PC-9 (cell line): ENCODE measurements at regions not wholly inside any gene's neighbourhood (a gene's known extent, or its start where the extent isn't known, plus 50 kb on each side); places are given as distances from the start of the nearest gene placed in this dataset.

Experiments
- BruUV-seq: library from RNA; stranded (reverse); fragments of 400-500 nt; replicated peaks from 2 replicates; lab custom pipeline; 2021; lab: Mats Ljungman, UMichigan
- CTCF ChIA-PET: fragments of 300-600 bp; sonication (Branson Sonifier 250); formaldehyde crosslinking; loops from one replicate; lab custom pipeline; 2022; ENCODE audit warnings: antibody characterized with exemption; lab: Charles Lee
- POLR2A ChIA-PET: fragments of 300-600 bp; sonication (Branson Sonifier 250); formaldehyde crosslinking; loops from one replicate; lab custom pipeline; 2022; ENCODE audit warnings: antibody characterized with exemption; ENCODE audit not compliant: unreplicated experiment; lab: Charles Lee
- DNase-seq, 2 experiments: peaks; one replicate each; pipeline versions ENCODE4 v3.0.0 to v3.0.0-alpha.2; 2015 to 2022; ENCODE audit warnings: mixed read lengths in 1 of 2
- H2AFZ ChIP-seq: fragments of 200-600 bp; sonication (generic); 2 replicates; pipeline ENCODE4 v1.8.1; 2017; ENCODE audit warnings: antibody characterized with exemption
- H3F3A ChIP-seq: fragments of 200-600 bp; sonication (generic); 2 replicates; pipeline ENCODE4 v1.8.1; 2017; ENCODE audit warnings: antibody characterized with exemption, mild to moderate bottlenecking, low read depth; ENCODE audit not compliant: insufficient read depth
- H3K27ac ChIP-seq: fragments of 200-600 bp; sonication (generic); 2 replicates; pipeline ENCODE4 v1.6.1; 2016; ENCODE audit warnings: mixed run types
- H3K27me3 ChIP-seq: fragments of 200-600 bp; sonication (generic); 2 replicates; pipeline ENCODE4 v1.6.1; 2016; ENCODE audit warnings: low read depth, mixed run types; ENCODE audit not compliant: insufficient read depth
- H3K36me3 ChIP-seq: fragments of 200-600 bp; sonication (generic); 2 replicates; pipeline ENCODE4 v1.6.1; 2016; ENCODE audit warnings: low read depth, mixed run types
- H3K4me1 ChIP-seq: fragments of 200-600 bp; sonication (generic); replicated peaks from 2 replicates; pipeline ENCODE4 v1.6.1; 2016; ENCODE audit warnings: mixed run types; ENCODE audit not compliant: insufficient read depth
- H3K4me2 ChIP-seq: fragments of 200-600 bp; sonication (generic); 2 replicates; pipeline ENCODE4 v1.6.1; 2017; ENCODE audit warnings: mixed run types
- H3K4me3 ChIP-seq: fragments of 200-600 bp; sonication (generic); 2 replicates; pipeline ENCODE4 v1.6.1; 2016; ENCODE audit warnings: mixed run types
- H3K79me2 ChIP-seq: fragments of 200-600 bp; sonication (generic); 2 replicates; pipeline ENCODE4 v1.6.1; 2017; ENCODE audit warnings: low read depth, mixed run types
- H3K9me2 ChIP-seq: fragments of 200-600 bp; sonication (generic); 2 replicates; pipeline ENCODE4 v1.8.1; 2017; ENCODE audit warnings: mild to moderate bottlenecking; ENCODE audit not compliant: insufficient read depth
- H3K9me3 ChIP-seq: fragments of 200-600 bp; sonication (generic); 2 replicates; pipeline ENCODE4 v1.8.1; 2016; ENCODE audit warnings: low read depth; ENCODE audit not compliant: insufficient read depth
- H4K20me1 ChIP-seq: fragments of 200-600 bp; sonication (generic); 2 replicates; pipeline ENCODE4 v1.8.1; 2017; ENCODE audit not compliant: insufficient read depth
- CTCF ChIP-seq: fragments of 200-600 bp; sonication (generic); conservative IDR thresholded peaks from 2 replicates; pipeline ENCODE4 v1.6.1; 2017; ENCODE audit warnings: mixed run types, antibody characterized with exemption, mild to moderate bottlenecking, moderate library complexity
- EZH2 ChIP-seq: fragments of 200-600 bp; sonication (generic); IDR thresholded peaks from 2 replicates; pipeline ENCODE4 v1.8.0; 2017; ENCODE audit warnings: antibody characterized with exemption, low read depth
- intact Hi-C: fragments of 100-400 bp; cut with micrococcal nuclease; formaldehyde crosslinking; loops from one replicate; pipeline ENCODE4 v1.10.0; 2022; ENCODE audit not compliant: unreplicated experiment

- Histone ChIP-seq H3K36me3 (no peaks in the 10 kb centered on the region), H2AFZ (no peak overlapping the region), H3K27ac (no peak overlapping the region), H3K79me2 (no peaks in the 10 kb centered on the region), H3K27me3 (no peaks in the 10 kb centered on the region), H3K4me3 (no peak overlapping the region), H3K9me3 (no peaks in the 10 kb centered on the region), H3K4me2 (no peak overlapping the region), H4K20me1 (no peaks in the 10 kb centered on the region), H3F3A (no peaks in the 10 kb centered on the region), H3K4me1 (no peaks in the 10 kb centered on the region), H3K9me2 (0 out of 2 replicates have a peak, but pooled peaks cover 3% of the 10 kb centered on the region)
- no peak for DNase-seq
- TF ChIP-seq EZH2 (no peak), CTCF (no peak)
- intact Hi-C loops: no loop called here
- BruUV-seq: no TSS peak
- POLR2A ChIA-PET: no interaction called here
- CTCF ChIA-PET: no interaction called here
Observed at GRCh38 chr3:106088304-106088703, 219.5 kb upstream of the CBLB start.

GRCh38 chr3:106088899-106089298 lies 220.1 kb upstream of the CBLB start:
- H2AFZ ChIP-seq: no peak overlapping the region
- TF ChIP-seq EZH2: no peak
- no peak for TF ChIP-seq CTCF
- H3K4me3 ChIP-seq: no peak overlapping the region
- no peaks in the 10 kb centered on the region for H3K27me3 ChIP-seq
- no peak for DNase-seq
- no peaks in the 10 kb centered on the region for H3K4me1 ChIP-seq
- no peaks in the 10 kb centered on the region for H3K36me3 ChIP-seq
- no peak overlapping the region for H3K27ac ChIP-seq
- 0 out of 2 replicates have a peak, but pooled peaks cover 3% of the 10 kb centered on the region for H3K9me2 ChIP-seq
- BruUV-seq: no TSS peak
- no peaks in the 10 kb centered on the region for H3K79me2 ChIP-seq
- H4K20me1 ChIP-seq: no peaks in the 10 kb centered on the region
- no peak overlapping the region for H3K4me2 ChIP-seq
- ChIA-PET CTCF (no interaction called here), POLR2A (no interaction called here)
- no peaks in the 10 kb centered on the region for H3K9me3 ChIP-seq
- H3F3A ChIP-seq: no peaks in the 10 kb centered on the region
- intact Hi-C loops: no loop called here

GRCh38 chr3:106089806-106090205 lies 221.0 kb upstream of the CBLB start:
- POLR2A ChIA-PET: no interaction called here
- no peaks in the 10 kb centered on the region for H3F3A ChIP-seq
- no peak overlapping the region for H3K4me2 ChIP-seq
- BruUV-seq: no TSS peak
- H3K4me3 ChIP-seq: no peak overlapping the region
- no peaks in the 10 kb centered on the region for H3K27me3 ChIP-seq
- H3K9me2 ChIP-seq: 0 out of 2 replicates have a peak, but pooled peaks cover 3% of the 10 kb centered on the region
- no peak for TF ChIP-seq EZH2
- DNase-seq: no peak
- H3K9me3 ChIP-seq: no peaks in the 10 kb centered on the region
- H3K79me2 ChIP-seq: no peaks in the 10 kb centered on the region
- H4K20me1 ChIP-seq: no peaks in the 10 kb centered on the region
- H2AFZ ChIP-seq: no peak overlapping the region
- no peaks in the 10 kb centered on the region for H3K36me3 ChIP-seq
- no peak overlapping the region for H3K27ac ChIP-seq
- H3K4me1 ChIP-seq: no peaks in the 10 kb centered on the region
- intact Hi-C loops: no loop called here
- CTCF ChIA-PET: no interaction called here

GRCh38 chr3:106092792-106093191 lies 224.0 kb upstream of the CBLB start:
- no peaks in the 10 kb centered on the region for H3K9me3 ChIP-seq
- 0 out of 2 replicates have a peak, but pooled peaks cover 3% of the 10 kb centered on the region for H3K9me2 ChIP-seq
- BruUV-seq: no TSS peak
- POLR2A ChIA-PET: no interaction called here
- H2AFZ ChIP-seq: no peak overlapping the region
- H3K27ac ChIP-seq: no peak overlapping the region
- no peaks in the 10 kb centered on the region for H3F3A ChIP-seq
- no peaks in the 10 kb centered on the region for H4K20me1 ChIP-seq
- no peaks in the 10 kb centered on the region for H3K27me3 ChIP-seq
- no peak for DNase-seq
- CTCF ChIA-PET: no interaction called here
- no peak overlapping the region for H3K4me2 ChIP-seq
- intact Hi-C loops: no loop called here
- H3K4me3 ChIP-seq: no peak overlapping the region
- TF ChIP-seq EZH2: no peak
- TF ChIP-seq CTCF: no peak
- H3K4me1 ChIP-seq: no peaks in the 10 kb centered on the region
- H3K79me2 ChIP-seq: no peaks in the 10 kb centered on the region
- H3K36me3 ChIP-seq: no peaks in the 10 kb centered on the region
